ENCODE measurements at regions not wholly inside any gene's neighbourhood (a gene's known extent, or its start where the extent isn't known, plus 50 kb on each side); places are given as distances from the start of the nearest gene placed in this dataset.
"Not testable (repeated sequence)": the region's sequence is repeated elsewhere in the genome, so short reads cannot be mapped to it uniquely, and the experiment has no call there.

DNA sequence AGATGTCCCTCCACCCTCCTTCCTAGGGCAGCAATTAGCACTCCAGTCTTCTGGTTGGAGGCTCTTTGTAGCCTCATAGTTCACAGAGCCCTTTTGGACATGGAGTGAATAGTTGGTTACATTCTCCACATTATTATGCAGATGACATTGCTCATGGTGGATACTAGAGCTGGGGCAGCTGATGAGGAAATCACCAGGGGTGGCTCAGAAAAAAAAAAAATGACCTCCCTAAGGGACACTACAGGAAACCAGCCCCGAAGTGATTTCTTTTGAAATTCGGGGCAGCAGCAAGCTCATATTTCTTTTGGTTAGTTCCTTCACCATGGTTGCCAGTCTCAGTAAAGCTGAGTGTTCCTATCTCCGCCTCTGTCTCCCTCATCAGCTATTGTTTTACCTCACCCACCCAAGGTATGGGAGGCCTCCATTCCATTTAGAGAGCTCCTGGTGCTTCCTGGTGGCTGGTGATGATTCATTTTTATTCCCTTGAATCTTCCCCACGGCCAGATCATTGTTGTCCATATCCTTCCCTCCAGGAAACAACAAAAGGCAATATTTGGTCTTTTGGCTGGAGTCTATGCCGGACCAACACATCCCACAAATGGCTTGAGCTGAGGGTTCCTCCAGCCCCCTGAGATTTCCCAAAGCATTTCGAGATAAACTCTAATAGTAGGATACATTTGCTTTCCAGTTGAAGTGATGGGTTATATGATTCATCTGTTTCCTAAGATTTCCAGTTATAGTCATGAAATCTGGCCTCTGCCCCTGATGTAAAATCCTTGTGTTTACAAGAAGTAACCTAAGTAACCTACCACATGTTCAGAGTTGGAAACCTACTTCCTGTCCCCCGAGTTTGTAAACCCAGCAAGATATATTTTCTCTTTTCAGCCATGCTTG lies 56.2 kb upstream of the NID2 start:
- TF ChIP-seq, protein P1, sequence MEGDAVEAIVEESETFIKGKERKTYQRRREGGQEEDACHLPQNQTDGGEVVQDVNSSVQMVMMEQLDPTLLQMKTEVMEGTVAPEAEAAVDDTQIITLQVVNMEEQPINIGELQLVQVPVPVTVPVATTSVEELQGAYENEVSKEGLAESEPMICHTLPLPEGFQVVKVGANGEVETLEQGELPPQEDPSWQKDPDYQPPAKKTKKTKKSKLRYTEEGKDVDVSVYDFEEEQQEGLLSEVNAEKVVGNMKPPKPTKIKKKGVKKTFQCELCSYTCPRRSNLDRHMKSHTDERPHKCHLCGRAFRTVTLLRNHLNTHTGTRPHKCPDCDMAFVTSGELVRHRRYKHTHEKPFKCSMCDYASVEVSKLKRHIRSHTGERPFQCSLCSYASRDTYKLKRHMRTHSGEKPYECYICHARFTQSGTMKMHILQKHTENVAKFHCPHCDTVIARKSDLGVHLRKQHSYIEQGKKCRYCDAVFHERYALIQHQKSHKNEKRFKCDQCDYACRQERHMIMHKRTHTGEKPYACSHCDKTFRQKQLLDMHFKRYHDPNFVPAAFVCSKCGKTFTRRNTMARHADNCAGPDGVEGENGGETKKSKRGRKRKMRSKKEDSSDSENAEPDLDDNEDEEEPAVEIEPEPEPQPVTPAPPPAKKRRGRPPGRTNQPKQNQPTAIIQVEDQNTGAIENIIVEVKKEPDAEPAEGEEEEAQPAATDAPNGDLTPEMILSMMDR (IDR thresholded peaks at IDR 0.05; ENCODE audit: low read depth, low read length) = no peak
- H3K4me3 ChIP-seq (ENCODE audit: low read depth, low read length) = no peak overlapping the region

DNA sequence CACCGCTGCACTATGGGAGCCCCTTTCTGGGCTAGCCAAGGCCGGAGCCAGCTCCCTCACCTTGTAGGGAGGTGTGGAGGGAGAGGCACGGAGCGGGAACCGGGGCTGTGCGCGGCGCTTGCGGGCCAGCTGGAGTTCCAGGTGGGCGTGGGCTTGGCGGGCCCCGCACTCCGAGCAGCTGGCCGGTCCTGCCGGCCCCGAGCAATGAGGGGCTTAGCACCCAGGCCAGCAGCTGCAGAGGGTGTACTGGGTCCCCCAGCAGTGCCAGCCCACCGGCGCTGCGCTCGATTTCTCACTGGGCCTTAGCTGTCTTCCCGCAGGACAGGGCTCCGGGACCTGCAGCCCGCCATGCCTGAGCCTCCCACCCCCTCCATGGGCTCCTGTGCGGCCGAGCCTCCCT lies 53.3 kb upstream of the NID2 start:
- not testable (repeated sequence) for H3K4me3 ChIP-seq (ENCODE audit: low read depth, low read length)

DNA sequence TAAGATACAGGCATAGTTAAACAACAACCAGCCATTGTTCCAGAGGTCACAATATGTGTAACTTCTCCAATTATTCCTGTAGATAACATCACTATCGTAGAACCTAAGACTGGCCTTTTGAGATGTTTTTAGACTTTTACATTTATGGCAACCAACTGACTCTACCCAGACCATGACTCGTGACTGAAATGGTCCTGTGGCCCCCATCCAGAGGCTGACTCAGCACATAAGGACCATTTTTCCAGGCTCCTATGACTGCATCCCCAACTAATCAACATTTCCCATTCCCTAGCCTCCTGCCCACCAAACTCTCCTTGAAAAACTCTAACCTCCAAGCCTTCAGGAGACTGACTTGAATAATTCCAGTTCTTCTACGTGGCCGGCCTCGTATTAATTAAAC lies 52.6 kb upstream of the NID2 start:
- TF ChIP-seq, protein P1 (IDR thresholded peaks at IDR 0.05; ENCODE audit: low read depth, low read length) = no peak
- no peak overlapping the region for H3K4me3 ChIP-seq (ENCODE audit: low read depth, low read length)

DNA sequence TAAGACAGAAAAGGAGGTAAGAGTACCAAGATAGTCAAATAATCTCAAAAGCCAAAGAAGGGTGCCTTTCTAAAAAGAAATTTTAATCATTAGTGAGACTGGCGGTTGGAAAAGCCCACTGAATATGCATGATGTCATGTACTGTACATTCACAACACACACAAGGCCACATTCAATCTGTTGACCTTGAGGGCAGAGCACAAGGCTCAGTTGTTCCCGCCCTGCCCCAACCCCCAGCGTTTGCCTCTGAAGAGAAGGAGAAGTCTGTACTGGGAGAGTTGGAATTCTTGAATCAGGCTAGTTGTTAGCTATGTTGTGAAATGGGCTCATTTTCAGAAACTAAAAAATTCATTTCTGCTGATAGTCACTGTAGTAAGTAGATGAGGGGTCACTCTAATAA lies 50.2 kb upstream of the NID2 start:
- H3K4me3 ChIP-seq (ENCODE audit: low read depth, low read length) = no peak overlapping the region
- TF ChIP-seq, protein P1 (IDR thresholded peaks at IDR 0.05; ENCODE audit: low read depth, low read length) = no peak
